ENCODE measurements at regions not wholly inside any gene's neighbourhood (a gene's known extent, or its start where the extent isn't known, plus 50 kb on each side); places are given as distances from the start of the nearest gene placed in this dataset.
A peak's percentile ranks its signal among the peaks of the same experiment; 100 is the strongest.

DNA sequence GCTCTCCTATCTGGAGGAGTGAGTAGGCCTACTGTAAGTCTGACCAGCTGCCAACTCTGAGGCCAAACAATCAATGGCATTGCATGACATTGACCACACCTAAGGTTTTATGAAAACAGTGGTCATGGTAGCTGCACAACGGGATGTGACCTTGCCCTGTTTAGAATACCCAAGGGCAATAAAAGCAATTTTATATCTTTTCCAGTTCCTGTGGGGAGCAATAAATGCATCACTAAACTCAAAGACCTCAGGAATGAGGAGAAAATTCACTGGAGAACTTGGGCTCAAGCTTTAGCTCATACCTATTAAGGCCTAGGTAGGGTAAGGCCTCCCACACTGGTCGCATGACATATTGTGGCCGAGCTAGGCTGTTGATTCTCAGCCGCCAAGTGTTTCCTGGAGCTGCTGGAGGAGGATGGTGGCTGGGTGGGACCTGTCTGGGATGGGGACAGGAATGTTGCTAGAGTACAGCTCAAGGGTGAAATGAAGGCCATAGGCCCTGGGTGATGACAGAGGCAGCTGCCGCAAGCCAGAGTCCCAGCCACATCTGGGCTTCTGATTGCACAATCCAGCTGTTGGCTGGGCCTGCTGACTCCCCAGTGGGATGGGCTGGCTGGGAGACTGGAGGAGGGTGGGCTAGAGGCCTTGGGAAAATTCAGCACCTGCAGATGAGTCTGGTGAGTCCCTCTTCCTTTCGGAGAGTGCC, 313.7 kb downstream of the CYP26B1 start:
- in situ Hi-C loops (cut with MboI): no loop called here
- no peak overlapping the region for H3K9ac ChIP-seq (ENCODE audit: insufficient read depth in 1 of 2, low read depth in 2 of 2, low read length in 2 of 2)
- POLR2A ChIA-PET: no interaction called here
- no peak for ATAC-seq
- no peaks in the 10 kb centered on the region for H3K79me2 ChIP-seq (ENCODE audit: control insufficient read depth, insufficient read depth, low read length)
- no peaks in the 10 kb centered on the region for H4K20me1 ChIP-seq (replicated peaks; ENCODE audit: control insufficient read depth, insufficient read depth, low read length)
- BruUV-seq (replicated peaks): no TSS peak
- no peak overlapping the region for H3K27ac ChIP-seq (ENCODE audit: extremely low read depth, low read depth, low read length)
- 6% methylated on average over 6 of the region's 6 CpGs for whole genome bisulfite sequencing (ENCODE audit: insufficient coverage, low coverage, missing lambda C conversion rate)
- DNase-seq (ENCODE audit: extremely low read depth in 1 of 4, low spot score in 3 of 4): no peak
- H2AFZ ChIP-seq (ENCODE audit: low read depth, low read length): no peak overlapping the region
- no peaks in the 10 kb centered on the region for H3K4me1 ChIP-seq (replicated peaks in 1 of 2; ENCODE audit: control insufficient read depth in 2 of 2, insufficient read depth in 2 of 2, low read length in 2 of 2)
- H3K36me3 ChIP-seq (ENCODE audit: control insufficient read depth, insufficient read depth, low read length): no peaks in the 10 kb centered on the region
- CTCF ChIA-PET (ENCODE audit: low intra/inter-chr PET ratio): no interaction called here
- FAIRE-seq: no peak
- intact Hi-C loops (cut with micrococcal nuclease): no loop called here
- H3K27me3 ChIP-seq (ENCODE audit: control insufficient read depth in 2 of 2, insufficient read depth in 2 of 2, low read length in 2 of 2): peaks cover 19 to 29% of the 10 kb centered on the region in 2 experiments; a peak in 4 of 5 replicates
- H3K4me2 ChIP-seq (ENCODE audit: insufficient read depth, low read length): no peak overlapping the region
- H3K4me3 ChIP-seq: no peak overlapping the region
- peak; percentile 57 for TF ChIP-seq CEBPB (tag; IDR thresholded peaks at IDR 0.05)
- no peak for TF ChIP-seq CEBPG (CRISPR knock-in tag; IDR thresholded peaks at IDR 0.05)
- TF ChIP-seq CEBPG (tag; conservative IDR thresholded peaks at IDR 0.05 in 1 of 2, IDR thresholded peaks at IDR 0.05 in 1 of 2): peak in 1 of 2 experiments; percentile 13; a peak in 1 of 4 replicates
- no peak for TF ChIP-seq RNF219 (CRISPR knock-in tag; IDR thresholded peaks at IDR 0.05)
- H3K9me3 ChIP-seq (replicated peaks; ENCODE audit: control insufficient read depth, insufficient read depth, low read depth, low read length): no peaks in the 10 kb centered on the region
- H3K9me1 ChIP-seq (ENCODE audit: control insufficient read depth, insufficient read depth, low read length): no peaks in the 10 kb centered on the region

Measured in K562 (cell line).